HEK293 (cell line): ENCODE measurements at regions not wholly inside any gene's neighbourhood (a gene's known extent, or its start where the extent isn't known, plus 50 kb on each side); places are given as distances from the start of the nearest gene placed in this dataset.

Source experiments
- CTCF ChIA-PET: fragments of 350-600 bp; formaldehyde crosslinking; extraction: SDS; loops from one replicate; lab custom pipeline; 2021; ENCODE audit warnings: antibody characterized with exemption; lab: Yijun Ruan, JAX
- POLR2A ChIA-PET: fragments of 300-600 bp; formaldehyde crosslinking; extraction: SDS; loops from one replicate; lab custom pipeline; 2020; ENCODE audit warnings: antibody characterized with exemption, inconsistent platforms; lab: Yijun Ruan, JAX
- H3K27ac ChIP-seq: fragments of 200-500 bp; sonication (Bioruptor generic); 2 replicates; pipeline ENCODE4 v1.5.1; 2014; ENCODE audit warnings: low read depth, low read length, control low read depth, inconsistent platforms; ENCODE audit errors: extremely low read depth
- H3K36me3 ChIP-seq, 2 experiments: fragments of 200-500 bp in 1 of 2; sonication (Bioruptor generic) in 1 of 2; 1 replicate in 1 of 2; 2 replicates in 1 of 2; pipeline ENCODE4 v1.5.1; 2014 to 2017; ENCODE audit warnings: inconsistent platforms in 2 of 2, low read length in 2 of 2; ENCODE audit not compliant: control insufficient read depth in 2 of 2, insufficient read depth in 1 of 2
- H3K4me1 ChIP-seq: fragments of 200-500 bp; sonication (Bioruptor generic); 2 replicates; pipeline ENCODE4 v1.5.1; 2014; ENCODE audit warnings: mild to moderate bottlenecking, low read length, inconsistent platforms; ENCODE audit not compliant: control insufficient read depth, insufficient read depth
- H3K4me3 ChIP-seq: 2 replicates; pipeline ENCODE4 v1.5.1; 2011; ENCODE audit warnings: low read depth, mild to moderate bottlenecking, control low read depth, low read length, moderate library complexity
- H3K9me3 ChIP-seq: fragments of 200-500 bp; sonication (Bioruptor generic); 2 replicates; pipeline ENCODE4 v1.5.1; 2014; ENCODE audit warnings: low read depth, low read length, inconsistent platforms; ENCODE audit not compliant: control insufficient read depth, insufficient read depth
- GLIS1 ChIP-seq: fragments of 450-650 bp; formaldehyde crosslinking; IDR thresholded peaks from 2 replicates; pipeline ENCODE4 v1.5.1; 2016; ENCODE audit warnings: missing biosample characterization, missing genetic modification characterization
- HOXC10 ChIP-seq: sonication (generic); formaldehyde crosslinking; IDR thresholded peaks from 2 replicates; pipeline ENCODE4 v1.8.1; 2023; ENCODE audit warnings: mild to moderate bottlenecking, missing genetic modification reagents
- KLF10 ChIP-seq: fragments of 450-650 bp; IDR thresholded peaks from 2 replicates; pipeline ENCODE4 v1.5.1; 2018; ENCODE audit warnings: missing biosample characterization, mild to moderate bottlenecking, missing genetic modification characterization
- RBAK ChIP-seq: fragments of 450-650 bp; formaldehyde crosslinking; IDR thresholded peaks from 2 replicates; pipeline ENCODE4 v1.5.1; 2016; ENCODE audit warnings: missing biosample characterization, missing genetic modification characterization
- ZBTB17 ChIP-seq: fragments of 450-650 bp; formaldehyde crosslinking; IDR thresholded peaks from 2 replicates; pipeline ENCODE4 v1.5.1; 2016; ENCODE audit warnings: missing biosample characterization, missing genetic modification characterization
- ZFP37 ChIP-seq: fragments of 450-650 bp; formaldehyde crosslinking; IDR thresholded peaks from 2 replicates; pipeline ENCODE4 v1.5.1; 2016; ENCODE audit warnings: missing biosample characterization, missing genetic modification characterization
- ZNF112 ChIP-seq: fragments of 450-650 bp; formaldehyde crosslinking; IDR thresholded peaks from 2 replicates; pipeline ENCODE4 v1.5.0; 2017; ENCODE audit warnings: missing biosample characterization, missing genetic modification characterization
- ZNF148 ChIP-seq: fragments of 450-650 bp; formaldehyde crosslinking; IDR thresholded peaks from 2 replicates; pipeline ENCODE4 v1.5.0; 2017; ENCODE audit warnings: missing biosample characterization, missing genetic modification characterization, borderline replicate concordance
- ZNF16 ChIP-seq: fragments of 450-650 bp; formaldehyde crosslinking; IDR thresholded peaks from 2 replicates; pipeline ENCODE4 v1.5.1; 2016; ENCODE audit warnings: low read depth, missing biosample characterization, missing genetic modification characterization
- ZNF184 ChIP-seq: fragments of 450-650 bp; IDR thresholded peaks from 2 replicates; pipeline ENCODE4 v1.5.1; 2018; ENCODE audit warnings: missing biosample characterization, mild to moderate bottlenecking, missing genetic modification characterization
- ZNF23 ChIP-seq: fragments of 450-650 bp; formaldehyde crosslinking; IDR thresholded peaks from 2 replicates; pipeline ENCODE4 v1.5.1; 2016; ENCODE audit warnings: missing biosample characterization, missing genetic modification characterization, borderline replicate concordance
- ZNF311 ChIP-seq: fragments of 450-650 bp; formaldehyde crosslinking; IDR thresholded peaks from 2 replicates; pipeline ENCODE4 v1.5.1; 2017; ENCODE audit warnings: missing biosample characterization, missing genetic modification characterization, borderline replicate concordance
- ZNF398 ChIP-seq: fragments of 450-650 bp; formaldehyde crosslinking; IDR thresholded peaks from 2 replicates; pipeline ENCODE4 v1.5.1; 2017; ENCODE audit warnings: missing biosample characterization, missing genetic modification characterization
- ZNF48 ChIP-seq: fragments of 450-650 bp; formaldehyde crosslinking; IDR thresholded peaks from 2 replicates; pipeline ENCODE4 v1.5.1; 2016; ENCODE audit warnings: missing biosample characterization, missing genetic modification characterization
- ZNF510 ChIP-seq: fragments of 450-650 bp; formaldehyde crosslinking; IDR thresholded peaks from 2 replicates; pipeline ENCODE4 v1.5.1; 2018; ENCODE audit warnings: mild to moderate bottlenecking, missing genetic modification characterization, missing biosample characterization; ENCODE audit not compliant: insufficient replicate concordance
- ZNF521 ChIP-seq: fragments of 450-650 bp; formaldehyde crosslinking; IDR thresholded peaks from 2 replicates; pipeline ENCODE4 v1.5.1; 2017; ENCODE audit warnings: missing biosample characterization, mild to moderate bottlenecking, missing genetic modification characterization
- ZNF529 ChIP-seq: fragments of 450-650 bp; formaldehyde crosslinking; IDR thresholded peaks from 2 replicates; pipeline ENCODE4 v1.5.1; 2017; ENCODE audit warnings: missing genetic modification characterization, missing biosample characterization; ENCODE audit not compliant: insufficient replicate concordance
- ZNF544 ChIP-seq: fragments of 450-650 bp; formaldehyde crosslinking; IDR thresholded peaks from 2 replicates; pipeline ENCODE4 v1.5.0; 2017; ENCODE audit warnings: missing biosample characterization, missing genetic modification characterization
- ZNF560 ChIP-seq: fragments of 450-650 bp; formaldehyde crosslinking; IDR thresholded peaks from 2 replicates; pipeline ENCODE4 v1.5.1; 2017; ENCODE audit warnings: missing biosample characterization, missing genetic modification characterization, borderline replicate concordance
- ZNF561 ChIP-seq: fragments of 450-650 bp; IDR thresholded peaks from 2 replicates; pipeline ENCODE4 v1.5.1; 2018; ENCODE audit warnings: missing biosample characterization, missing genetic modification characterization, borderline replicate concordance
- ZNF600 ChIP-seq: fragments of 450-650 bp; formaldehyde crosslinking; IDR thresholded peaks from 2 replicates; pipeline ENCODE4 v1.5.1; 2016; ENCODE audit warnings: missing biosample characterization, missing genetic modification characterization
- ZNF677 ChIP-seq: fragments of 450-650 bp; IDR thresholded peaks from 2 replicates; pipeline ENCODE4 v1.5.0; 2018; ENCODE audit warnings: missing biosample characterization, mild to moderate bottlenecking, missing genetic modification characterization, moderate library complexity

GRCh38 chr6:141173529-141173928 is 959.2 kb upstream of the GJE1 start:
- Histone ChIP-seq H3K4me1 (no peaks in the 10 kb centered on the region), H3K27ac (no peak overlapping the region), H3K36me3 (no peaks in the 10 kb centered on the region), H3K9me3 (no peaks in the 10 kb centered on the region), H3K4me3 (no peak overlapping the region)
- CTCF ChIA-PET = no interaction called here
- POLR2A ChIA-PET = no interaction called here
- TF ChIP-seq ZNF600 (no peak), ZFP37 (tag by site-specific recombination) (no peak), ZNF560 (no peak), HOXC10 (CRISPR knock-in tag) (no peak), ZNF16 (tag by site-specific recombination) (no peak), ZBTB17 (tag by site-specific recombination) (no peak)

GRCh38 chr6:141169419-141169818 is 963.3 kb upstream of the GJE1 start:
- no peak overlapping the region for H3K4me3 ChIP-seq
- peak; percentile 57 for TF ChIP-seq GLIS1 (tag by site-specific recombination)
- TF ChIP-seq ZNF23 (tag by site-specific recombination) = no peak
- ChIA-PET POLR2A (no interaction called here), CTCF (no interaction called here)
- H3K4me1 ChIP-seq = no peaks in the 10 kb centered on the region
- H3K36me3 ChIP-seq = no peaks in the 10 kb centered on the region
- H3K27ac ChIP-seq = no peak overlapping the region
- H3K9me3 ChIP-seq = no peaks in the 10 kb centered on the region

GRCh38 chr6:141167945-141168344 is 964.8 kb upstream of the GJE1 start:
- TF ChIP-seq ZNF48 = no peak
- no peak for TF ChIP-seq ZNF510 (tag by site-specific recombination)
- TF ChIP-seq ZNF311 (tag by site-specific recombination) = no peak
- no peak for TF ChIP-seq ZNF677 (tag by site-specific recombination)
- no peak for TF ChIP-seq KLF10 (tag by site-specific recombination)
- TF ChIP-seq ZNF148 (tag by site-specific recombination) = no peak
- TF ChIP-seq ZNF112 (tag by site-specific recombination) = no peak
- TF ChIP-seq ZNF521 (tag by site-specific recombination) = no peak
- no peak for TF ChIP-seq ZNF561
- no peak for TF ChIP-seq ZNF398 (tag by site-specific recombination)
- TF ChIP-seq RBAK (tag by site-specific recombination) = no peak
- TF ChIP-seq ZNF529 (tag by site-specific recombination) = no peak
- no peak for TF ChIP-seq ZNF544 (tag by site-specific recombination)
- no peak for TF ChIP-seq ZNF184 (tag by site-specific recombination)
- Histone ChIP-seq H3K9me3 (no peaks in the 10 kb centered on the region), H3K4me3 (no peak overlapping the region), H3K27ac (no peak overlapping the region), H3K4me1 (no peaks in the 10 kb centered on the region), H3K36me3 (no peaks in the 10 kb centered on the region)
- ChIA-PET CTCF (no interaction called here), POLR2A (no interaction called here)
